Type B pancreatic cell (in vitro differentiated cells): ENCODE measurements at regions not wholly inside any gene's neighbourhood (a gene's known extent, or its start where the extent isn't known, plus 50 kb on each side); places are given as distances from the start of the nearest gene placed in this dataset.

Experiments used
- DNase-seq: peaks from one replicate; pipeline ENCODE4 v3.0.0; 2021; ENCODE audit warnings: mixed read lengths; ENCODE audit not compliant: unreplicated experiment; ENCODE audit errors: extremely low spot score
- H3K27ac Mint-ChIP-seq: 2 replicates; pipeline ENCODE4 v1.8.0; 2021; ENCODE audit warnings: mild to moderate bottlenecking, mixed read lengths
- H3K27me3 Mint-ChIP-seq: 2 replicates; pipeline ENCODE4 v1.8.0; 2021; ENCODE audit warnings: mixed read lengths
- H3K36me3 Mint-ChIP-seq: 2 replicates; pipeline ENCODE4 v1.8.0; 2021; ENCODE audit warnings: mixed read lengths
- H3K4me1 Mint-ChIP-seq: one replicate; pipeline ENCODE4 v1.8.0; 2021; ENCODE audit warnings: mixed read lengths; ENCODE audit not compliant: unreplicated experiment
- H3K4me3 Mint-ChIP-seq: 2 replicates; pipeline ENCODE4 v1.8.0; 2021; ENCODE audit warnings: mild to moderate bottlenecking, mixed read lengths
- H3K9me3 Mint-ChIP-seq: 2 replicates; pipeline ENCODE4 v1.8.0; 2021; ENCODE audit warnings: mixed read lengths
- TF ChIP-seq, protein P1 (sequence below): fragments of 200-600 bp; sonication (generic); conservative IDR thresholded peaks from 2 replicates; pipeline ENCODE4 v1.5.0; 2021; ENCODE audit warnings: antibody characterized with exemption, mild to moderate bottlenecking

DNA sequence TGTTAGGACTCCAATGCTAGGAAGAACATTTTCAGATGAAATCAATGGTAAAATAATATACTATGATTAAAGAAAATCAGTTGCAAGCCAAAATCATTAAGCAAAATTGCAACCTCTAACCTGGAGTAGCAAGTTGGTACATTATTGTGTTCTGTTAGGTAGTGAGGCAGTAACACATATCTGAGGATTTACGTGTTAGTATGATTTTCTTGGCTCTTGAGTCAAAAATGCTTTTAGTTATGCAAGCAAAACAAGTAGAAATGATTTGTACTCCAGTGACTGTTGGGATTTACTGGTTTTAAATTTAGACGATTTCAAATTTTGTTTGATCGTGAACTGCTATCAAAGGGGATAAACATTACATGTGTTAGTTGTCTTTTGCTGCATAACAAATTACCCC lies 293.0 kb upstream of the BTBD3 start:
- no peak for DNase-seq
- Mint-ChIP-seq H3K4me1 (no peaks in the 10 kb centered on the region), H3K9me3 (no peaks in the 10 kb centered on the region), H3K27ac (no peak overlapping the region), H3K36me3 (no peaks in the 10 kb centered on the region), H3K4me3 (no peak overlapping the region), H3K27me3 (no peaks in the 10 kb centered on the region)
- TF ChIP-seq, protein P1, sequence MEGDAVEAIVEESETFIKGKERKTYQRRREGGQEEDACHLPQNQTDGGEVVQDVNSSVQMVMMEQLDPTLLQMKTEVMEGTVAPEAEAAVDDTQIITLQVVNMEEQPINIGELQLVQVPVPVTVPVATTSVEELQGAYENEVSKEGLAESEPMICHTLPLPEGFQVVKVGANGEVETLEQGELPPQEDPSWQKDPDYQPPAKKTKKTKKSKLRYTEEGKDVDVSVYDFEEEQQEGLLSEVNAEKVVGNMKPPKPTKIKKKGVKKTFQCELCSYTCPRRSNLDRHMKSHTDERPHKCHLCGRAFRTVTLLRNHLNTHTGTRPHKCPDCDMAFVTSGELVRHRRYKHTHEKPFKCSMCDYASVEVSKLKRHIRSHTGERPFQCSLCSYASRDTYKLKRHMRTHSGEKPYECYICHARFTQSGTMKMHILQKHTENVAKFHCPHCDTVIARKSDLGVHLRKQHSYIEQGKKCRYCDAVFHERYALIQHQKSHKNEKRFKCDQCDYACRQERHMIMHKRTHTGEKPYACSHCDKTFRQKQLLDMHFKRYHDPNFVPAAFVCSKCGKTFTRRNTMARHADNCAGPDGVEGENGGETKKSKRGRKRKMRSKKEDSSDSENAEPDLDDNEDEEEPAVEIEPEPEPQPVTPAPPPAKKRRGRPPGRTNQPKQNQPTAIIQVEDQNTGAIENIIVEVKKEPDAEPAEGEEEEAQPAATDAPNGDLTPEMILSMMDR: no peak

GRCh38 chr20:11626551-11626950 lies 291.1 kb upstream of the BTBD3 start:
- Mint-ChIP-seq H3K4me1 (no peaks in the 10 kb centered on the region), H3K36me3 (no peaks in the 10 kb centered on the region), H3K27ac (no peak overlapping the region), H3K9me3 (no peaks in the 10 kb centered on the region), H3K4me3 (no peak overlapping the region), H3K27me3 (no peaks in the 10 kb centered on the region)
- no peak for DNase-seq
- TF ChIP-seq, protein P1: no peak

DNA sequence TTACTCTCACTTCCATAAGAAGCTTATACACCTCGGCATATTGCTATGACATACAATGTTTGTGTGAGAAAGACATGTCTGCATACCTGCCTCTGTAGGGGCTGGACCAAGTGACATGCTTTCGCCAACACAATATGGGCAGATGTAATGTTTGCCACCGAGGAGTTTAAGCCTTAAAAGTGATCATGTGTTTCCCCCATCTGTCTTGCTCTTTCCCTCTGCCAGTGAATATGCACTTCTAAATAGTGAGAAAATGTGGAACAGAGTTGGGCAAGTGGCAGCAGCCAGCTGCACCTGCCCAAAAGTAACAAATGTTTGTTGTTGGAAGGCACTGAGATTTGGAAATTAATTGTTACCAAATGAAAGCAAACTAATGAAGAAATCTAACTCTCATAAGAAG lies 274.8 kb upstream of the BTBD3 start:
- no peaks in the 10 kb centered on the region for H3K4me1 Mint-ChIP-seq

DNA sequence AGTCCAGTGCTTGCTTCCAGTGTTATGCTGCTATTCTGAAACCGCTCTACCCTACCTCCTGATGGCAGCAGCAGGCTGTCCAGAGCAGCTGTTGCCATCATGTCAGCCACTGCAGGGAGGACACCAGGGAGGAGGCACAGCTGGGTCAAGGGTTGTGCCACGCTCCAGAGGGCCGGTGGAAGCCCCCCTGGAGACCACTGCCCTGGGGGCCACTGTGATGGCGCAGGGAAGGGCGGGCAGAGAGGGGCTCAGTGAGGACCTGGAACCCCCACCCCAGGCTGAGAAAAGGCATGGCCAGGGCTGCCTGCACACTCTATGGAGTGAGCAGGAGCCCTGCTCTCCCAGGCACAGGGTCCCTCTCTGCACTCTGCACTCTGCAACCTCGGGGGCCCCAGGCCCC lies 271.3 kb upstream of the BTBD3 start:
- H3K4me1 Mint-ChIP-seq: no peaks in the 10 kb centered on the region
- H3K27me3 Mint-ChIP-seq: no peaks in the 10 kb centered on the region
- H3K27ac Mint-ChIP-seq: no peak overlapping the region
- DNase-seq: no peak
- H3K36me3 Mint-ChIP-seq: no peaks in the 10 kb centered on the region
- no peak overlapping the region for H3K4me3 Mint-ChIP-seq
- TF ChIP-seq, protein P1: no peak
- H3K9me3 Mint-ChIP-seq: no peaks in the 10 kb centered on the region

More for the DNA sequence above, 274.8 kb upstream of the BTBD3 start:
- Mint-ChIP-seq H3K27me3 (no peaks in the 10 kb centered on the region), H3K27ac (no peak overlapping the region), H3K36me3 (no peaks in the 10 kb centered on the region), H3K4me3 (no peak overlapping the region), H3K9me3 (no peaks in the 10 kb centered on the region)
- no peak for DNase-seq
- TF ChIP-seq, protein P1: no peak

DNA sequence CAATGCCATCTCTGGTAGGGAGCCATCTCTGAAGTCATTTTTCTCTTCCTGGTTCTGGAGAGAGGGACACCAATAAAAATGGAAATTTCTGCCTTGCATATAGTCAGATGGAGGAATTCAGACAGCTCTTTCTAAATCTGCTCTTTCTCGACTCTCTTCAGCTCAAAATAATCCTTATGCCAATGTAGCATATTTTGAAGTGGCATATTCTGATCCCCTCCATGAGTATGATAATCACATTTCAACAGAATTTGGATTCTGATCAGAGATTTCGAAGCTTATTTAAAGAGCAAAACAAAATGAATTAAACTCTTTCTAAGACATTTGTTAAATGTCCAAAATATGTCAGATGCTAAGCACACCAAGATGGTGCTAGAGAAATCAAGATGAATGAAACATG lies 267.1 kb upstream of the BTBD3 start:
- Mint-ChIP-seq H3K27me3 (no peaks in the 10 kb centered on the region), H3K9me3 (no peaks in the 10 kb centered on the region), H3K4me3 (no peak overlapping the region), H3K36me3 (no peaks in the 10 kb centered on the region), H3K27ac (no peak overlapping the region), H3K4me1 (peaks cover 17% of the 10 kb centered on the region)
- no peak for DNase-seq
- TF ChIP-seq, protein P1: no peak

- H3K36me3 Mint-ChIP-seq: no peaks in the 10 kb centered on the region
- TF ChIP-seq, protein P1: no peak
- no peaks in the 10 kb centered on the region for H3K27me3 Mint-ChIP-seq
- H3K9me3 Mint-ChIP-seq: no peaks in the 10 kb centered on the region
- H3K4me1 Mint-ChIP-seq: peaks cover 18% of the 10 kb centered on the region
- H3K4me3 Mint-ChIP-seq: no peak overlapping the region
- no peak for DNase-seq
- H3K27ac Mint-ChIP-seq: no peak overlapping the region
Measured at GRCh38 chr20:11651138-11651537, 266.6 kb upstream of the BTBD3 start.
